Activated CD4-positive, alpha-beta memory T cell treated with anti-CD3 and anti-CD28 coated beads, Interleukin-2, amount 10 ng/mL, durations not matched to agents 7 days and 5 days (primary cell): ENCODE measurements at regions not wholly inside any gene's neighbourhood (a gene's known extent, or its start where the extent isn't known, plus 50 kb on each side); places are given as distances from the start of the nearest gene placed in this dataset.

Experiments used
- CTCF ChIA-PET: fragments of 350-600 bp; sonication (Branson Sonifier 250); formaldehyde crosslinking; loops from one replicate; lab custom pipeline; 2021; ENCODE audit warnings: antibody characterized with exemption, inconsistent platforms; lab: Charles Lee
- POLR2A ChIA-PET: fragments of 350-600 bp; sonication (Branson Sonifier 250); formaldehyde crosslinking; loops from one replicate; lab custom pipeline; 2021; ENCODE audit warnings: antibody characterized with exemption; lab: Charles Lee
- DNase-seq: peaks from one replicate; pipeline ENCODE4 v3.0.0-alpha.2; 2020
- H3K27ac Mint-ChIP-seq: one replicate; pipeline ENCODE4 v1.8.0; 2021; ENCODE audit warnings: mild to moderate bottlenecking, mixed read lengths
- H3K27me3 Mint-ChIP-seq: one replicate; pipeline ENCODE4 v1.8.0; 2021; ENCODE audit warnings: mixed read lengths
- H3K36me3 Mint-ChIP-seq: one replicate; pipeline ENCODE4 v1.8.0; 2021; ENCODE audit warnings: low read depth, mixed read lengths
- H3K4me1 Mint-ChIP-seq: one replicate; pipeline ENCODE4 v1.8.0; 2021; ENCODE audit warnings: mixed read lengths
- H3K4me3 Mint-ChIP-seq: one replicate; pipeline ENCODE4 v1.8.0; 2021; ENCODE audit warnings: mild to moderate bottlenecking, mixed read lengths
- H3K9me3 Mint-ChIP-seq: one replicate; pipeline ENCODE4 v1.8.0; 2021; ENCODE audit warnings: mixed read lengths

DNA sequence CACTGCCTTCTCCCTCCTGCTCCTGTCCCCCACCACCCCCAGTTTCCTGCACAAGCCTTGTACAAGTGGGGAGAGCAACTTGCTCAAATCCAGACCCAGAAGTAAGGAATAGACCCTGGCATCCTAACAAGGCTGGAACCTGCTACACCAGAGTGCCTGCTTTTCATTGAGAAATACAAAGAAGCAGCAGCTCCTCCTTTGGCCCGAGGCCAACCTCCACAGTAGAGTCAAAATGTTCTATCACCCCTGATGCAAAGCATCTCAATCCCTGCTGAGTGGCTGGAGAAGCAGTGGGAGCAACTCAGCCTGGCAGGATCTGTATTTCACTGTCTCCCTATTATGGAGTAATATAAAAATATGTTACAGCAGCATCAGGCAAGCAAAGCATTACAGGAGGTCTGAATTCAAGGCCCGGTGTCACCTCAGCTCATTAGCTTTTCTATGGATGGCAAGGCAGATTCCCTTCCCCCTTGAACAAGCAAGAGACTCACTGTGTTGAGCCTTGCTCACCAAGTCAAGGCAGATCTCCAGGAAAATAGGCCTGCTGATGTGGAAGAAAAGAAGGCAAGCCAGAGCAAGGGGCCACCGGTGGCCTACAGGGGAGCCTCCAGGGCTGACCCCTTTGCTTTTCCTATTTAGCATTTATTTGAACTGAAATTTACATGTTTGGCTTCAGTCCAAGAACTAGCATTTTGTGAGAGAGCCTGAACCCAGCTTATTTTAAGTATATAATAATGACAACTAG is 186.3 kb upstream of the EGLN3 start:
- Mint-ChIP-seq H3K27me3 (peaks cover 3% of the 10 kb centered on the region), H3K27ac (no peak overlapping the region), H3K9me3 (peaks cover 2% of the 10 kb centered on the region), H3K36me3 (no peaks in the 10 kb centered on the region), H3K4me3 (no peak overlapping the region), H3K4me1 (no peaks in the 10 kb centered on the region)
- CTCF ChIA-PET, result no interaction called here
- no peak for DNase-seq
- POLR2A ChIA-PET, result no interaction called here

DNA sequence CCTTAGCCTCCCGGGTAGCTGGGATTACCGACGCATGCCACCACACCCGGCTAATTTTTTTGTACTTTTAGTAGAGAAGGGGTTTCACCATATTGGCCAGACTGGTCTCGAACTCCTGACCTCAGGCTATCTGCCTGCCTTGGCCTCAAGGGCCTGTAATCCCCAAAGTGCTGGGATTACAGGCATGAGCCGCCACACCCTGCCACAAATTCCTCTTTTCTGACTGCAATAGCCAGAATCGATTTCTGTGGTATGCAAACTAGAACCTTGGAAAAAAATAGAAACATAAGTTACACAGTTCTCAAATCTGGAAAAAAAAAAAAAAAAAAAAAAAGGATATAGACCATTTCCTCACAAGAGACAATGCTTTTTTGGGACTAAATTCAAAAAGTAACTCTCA is 184.6 kb upstream of the EGLN3 start:
- no peaks in the 10 kb centered on the region for H3K36me3 Mint-ChIP-seq
- H3K4me3 Mint-ChIP-seq, result no peak overlapping the region
- H3K27ac Mint-ChIP-seq, result no peak overlapping the region
- H3K27me3 Mint-ChIP-seq, result peaks cover 3% of the 10 kb centered on the region
- H3K4me1 Mint-ChIP-seq, result no peaks in the 10 kb centered on the region
- POLR2A ChIA-PET, result no interaction called here
- CTCF ChIA-PET, result no interaction called here
- H3K9me3 Mint-ChIP-seq, result no peaks in the 10 kb centered on the region
- DNase-seq, result no peak

DNA sequence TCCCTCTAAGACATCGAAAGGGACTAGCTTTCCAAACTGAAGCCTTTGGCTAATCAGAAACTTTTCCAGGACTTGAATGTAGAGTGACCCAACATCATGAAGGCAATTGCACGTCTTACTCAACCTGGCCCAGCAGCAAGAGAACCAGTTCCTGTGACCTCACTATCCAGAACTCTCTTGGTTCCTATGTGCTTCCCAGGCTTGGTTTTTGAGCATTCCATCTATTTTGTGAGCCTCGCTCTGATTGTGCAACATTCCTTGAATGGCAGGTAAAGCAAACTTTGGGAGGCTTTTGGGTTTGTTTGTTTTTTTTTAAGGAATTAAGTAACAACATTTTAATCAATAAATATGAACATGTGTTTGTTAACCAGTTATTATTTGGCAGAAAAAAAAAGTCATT is 183.6 kb upstream of the EGLN3 start:
- Mint-ChIP-seq H3K27me3 (peaks cover 3% of the 10 kb centered on the region), H3K4me3 (no peak overlapping the region), H3K4me1 (no peaks in the 10 kb centered on the region), H3K27ac (no peak overlapping the region), H3K9me3 (no peaks in the 10 kb centered on the region), H3K36me3 (no peaks in the 10 kb centered on the region)
- POLR2A ChIA-PET, result no interaction called here
- DNase-seq, result no peak
- CTCF ChIA-PET, result no interaction called here

DNA sequence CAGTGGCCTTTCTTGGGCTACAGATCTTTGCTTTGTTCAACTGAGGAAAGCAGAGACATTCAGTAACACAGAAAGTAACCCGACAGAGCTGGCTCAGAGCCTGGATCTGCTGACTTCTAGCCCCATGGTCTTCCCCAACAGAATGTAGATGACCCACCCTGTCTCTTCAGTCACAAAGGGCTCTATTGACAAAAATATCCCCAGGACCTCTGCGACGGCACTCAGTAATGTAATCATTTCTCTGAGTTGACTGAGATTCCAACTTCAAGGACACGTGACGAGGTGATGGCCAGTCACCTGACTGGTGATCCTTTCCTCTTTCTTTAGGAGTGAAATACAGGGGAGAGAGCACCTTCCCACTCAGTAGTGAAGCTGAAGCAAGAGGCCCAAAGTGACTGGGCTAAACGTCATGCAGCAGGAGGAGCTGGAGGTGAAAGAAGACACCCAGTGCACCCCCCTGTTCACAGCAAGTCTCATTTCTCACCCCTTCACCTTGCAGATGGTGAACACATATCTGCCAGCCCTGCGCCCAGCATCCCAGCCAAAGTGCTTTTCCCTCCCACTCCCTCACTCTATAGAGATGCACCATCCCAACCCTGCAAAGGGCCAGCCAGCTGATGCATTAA is 179.2 kb upstream of the EGLN3 start:
- DNase-seq, result no peak
- H3K4me1 Mint-ChIP-seq, result no peaks in the 10 kb centered on the region
- H3K4me3 Mint-ChIP-seq, result no peak overlapping the region
- H3K27ac Mint-ChIP-seq, result no peak overlapping the region
- peaks cover 3% of the 10 kb centered on the region for H3K27me3 Mint-ChIP-seq
- ChIA-PET POLR2A (no interaction called here), CTCF (no interaction called here)
- no peaks in the 10 kb centered on the region for H3K36me3 Mint-ChIP-seq
- H3K9me3 Mint-ChIP-seq, result no peaks in the 10 kb centered on the region

DNA sequence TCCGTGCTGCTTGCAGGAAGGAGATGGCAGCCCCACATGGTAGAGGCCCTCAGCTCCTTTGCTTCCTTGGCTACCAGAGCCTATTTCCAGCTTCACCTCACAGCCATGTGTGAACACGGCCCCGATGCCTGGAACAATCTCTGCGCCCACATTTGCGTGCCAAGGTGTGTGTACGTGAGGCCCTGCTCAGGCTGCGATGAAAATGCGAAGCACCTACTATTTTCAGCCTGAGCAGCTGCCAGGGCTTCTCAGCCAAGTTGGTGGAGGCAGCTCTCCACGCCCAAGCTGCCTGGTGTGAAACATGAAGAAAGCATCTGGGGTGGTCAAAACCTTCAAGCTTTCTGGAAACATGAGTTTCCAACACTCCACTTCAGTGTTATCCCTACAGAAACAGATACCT is 177.8 kb upstream of the EGLN3 start:
- no peaks in the 10 kb centered on the region for H3K9me3 Mint-ChIP-seq
- peaks cover 4% of the 10 kb centered on the region for H3K27me3 Mint-ChIP-seq
- CTCF ChIA-PET, result interaction anchor here (0.6 kb wide), 1 partner anchor 205 kb away, joined by 4 read pairs; no protein-coding TSS in a partner anchor
- POLR2A ChIA-PET, result no interaction called here
- DNase-seq, result no peak
- no peaks in the 10 kb centered on the region for H3K36me3 Mint-ChIP-seq
- no peak overlapping the region for H3K4me3 Mint-ChIP-seq
- H3K27ac Mint-ChIP-seq, result no peak overlapping the region
- no peaks in the 10 kb centered on the region for H3K4me1 Mint-ChIP-seq

DNA sequence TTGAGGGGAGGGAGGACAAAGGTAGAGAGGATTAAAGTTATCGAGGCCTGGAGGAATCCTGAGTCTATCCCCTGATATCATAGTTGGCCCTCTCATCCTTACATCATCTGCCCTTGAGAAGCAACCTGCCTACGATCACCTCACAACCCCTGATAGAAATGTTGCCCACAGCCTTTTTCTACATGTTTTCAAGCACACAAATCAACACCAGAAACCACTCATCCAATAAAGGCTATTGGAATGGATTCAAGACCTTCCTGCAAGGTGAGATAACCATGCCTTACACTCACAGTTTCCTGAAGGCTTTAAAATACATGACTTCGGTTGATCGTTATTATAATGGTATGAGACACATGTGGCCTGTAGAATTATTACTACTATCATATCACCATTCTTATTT is 175.7 kb upstream of the EGLN3 start:
- DNase-seq, result no peak
- Mint-ChIP-seq H3K4me1 (peaks cover 3% of the 10 kb centered on the region), H3K4me3 (no peak overlapping the region), H3K9me3 (no peaks in the 10 kb centered on the region), H3K36me3 (no peaks in the 10 kb centered on the region), H3K27ac (no peak overlapping the region), H3K27me3 (peaks cover 5% of the 10 kb centered on the region)
- ChIA-PET POLR2A (interaction anchor here (0.6 kb wide), 1 partner anchor 30 kb away, joined by 4 read pairs; no protein-coding TSS in a partner anchor), CTCF (no interaction called here)

DNA sequence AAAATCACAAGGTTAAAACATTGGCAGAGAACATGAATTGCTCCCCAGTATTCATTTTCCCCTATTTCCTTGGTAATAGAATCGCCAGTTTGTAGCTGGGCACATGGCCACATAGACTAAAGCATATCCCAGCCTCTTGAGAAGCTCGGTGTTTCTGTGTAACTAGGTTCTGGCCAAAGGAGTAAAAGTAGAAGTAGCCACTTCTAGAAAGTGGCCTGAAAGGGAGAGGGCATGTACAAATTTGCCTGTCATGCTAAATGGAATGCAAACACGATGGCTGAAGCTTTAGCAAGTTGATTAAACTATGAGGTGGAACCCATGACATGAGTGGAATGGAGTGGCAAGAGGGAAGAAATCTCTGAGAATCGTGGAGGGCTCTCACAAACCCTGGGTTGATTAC is 173.7 kb upstream of the EGLN3 start:
- Mint-ChIP-seq H3K4me1 (peaks cover 5% of the 10 kb centered on the region), H3K27me3 (peaks cover 5% of the 10 kb centered on the region), H3K36me3 (no peaks in the 10 kb centered on the region), H3K9me3 (no peaks in the 10 kb centered on the region), H3K4me3 (no peak overlapping the region), H3K27ac (no peak overlapping the region)
- no peak for DNase-seq
- CTCF ChIA-PET, result no interaction called here
- POLR2A ChIA-PET, result no interaction called here

DNA sequence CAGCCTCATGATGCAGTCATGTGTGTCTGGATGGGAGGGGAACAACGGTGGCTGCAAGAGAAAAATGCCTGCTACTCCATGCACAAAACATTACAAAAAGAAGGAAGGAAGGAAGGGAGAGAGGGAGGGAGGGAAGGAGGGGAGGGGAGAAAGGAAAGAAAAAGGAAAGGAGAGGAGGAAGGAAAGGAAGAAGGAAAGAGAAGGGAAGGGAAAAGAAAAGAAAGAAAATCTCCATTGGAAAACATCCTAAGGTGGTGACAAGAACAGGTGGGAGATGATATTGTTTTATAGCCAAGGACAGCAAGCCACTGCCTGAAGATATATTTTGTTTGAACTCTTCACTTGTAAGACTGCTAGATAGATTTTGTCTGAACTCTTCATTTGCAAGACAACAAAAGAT is 171.8 kb upstream of the EGLN3 start:
- Mint-ChIP-seq H3K4me3 (no peak overlapping the region), H3K36me3 (no peaks in the 10 kb centered on the region), H3K4me1 (peaks cover 5% of the 10 kb centered on the region), H3K27ac (no peak overlapping the region), H3K9me3 (no peaks in the 10 kb centered on the region), H3K27me3 (peaks cover 5% of the 10 kb centered on the region)
- CTCF ChIA-PET, result no interaction called here
- POLR2A ChIA-PET, result no interaction called here
- no peak for DNase-seq

DNA sequence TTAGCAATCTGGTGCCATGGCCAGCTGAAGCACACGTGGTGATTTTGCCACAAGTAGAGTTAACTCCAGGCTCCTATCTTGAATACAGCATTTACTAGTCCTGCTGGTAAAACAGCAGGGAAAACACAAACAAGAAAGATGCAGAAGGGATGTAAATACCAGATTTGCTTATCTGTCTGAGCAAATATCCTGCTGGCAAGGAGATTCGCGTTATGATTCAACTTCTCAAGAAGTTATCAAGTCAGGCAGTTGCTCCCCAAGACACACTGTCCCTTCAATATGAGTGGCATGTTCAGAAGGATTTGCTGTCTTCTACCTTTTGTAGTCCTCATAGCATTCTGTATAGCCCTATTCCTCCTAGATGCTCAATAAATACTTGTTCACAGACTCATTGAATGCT is 171.2 kb upstream of the EGLN3 start:
- Mint-ChIP-seq H3K27ac (no peak overlapping the region), H3K36me3 (no peaks in the 10 kb centered on the region), H3K4me3 (no peak overlapping the region), H3K9me3 (no peaks in the 10 kb centered on the region), H3K27me3 (peaks cover 5% of the 10 kb centered on the region), H3K4me1 (peaks cover 5% of the 10 kb centered on the region)
- CTCF ChIA-PET, result no interaction called here
- DNase-seq, result no peak
- POLR2A ChIA-PET, result no interaction called here

DNA sequence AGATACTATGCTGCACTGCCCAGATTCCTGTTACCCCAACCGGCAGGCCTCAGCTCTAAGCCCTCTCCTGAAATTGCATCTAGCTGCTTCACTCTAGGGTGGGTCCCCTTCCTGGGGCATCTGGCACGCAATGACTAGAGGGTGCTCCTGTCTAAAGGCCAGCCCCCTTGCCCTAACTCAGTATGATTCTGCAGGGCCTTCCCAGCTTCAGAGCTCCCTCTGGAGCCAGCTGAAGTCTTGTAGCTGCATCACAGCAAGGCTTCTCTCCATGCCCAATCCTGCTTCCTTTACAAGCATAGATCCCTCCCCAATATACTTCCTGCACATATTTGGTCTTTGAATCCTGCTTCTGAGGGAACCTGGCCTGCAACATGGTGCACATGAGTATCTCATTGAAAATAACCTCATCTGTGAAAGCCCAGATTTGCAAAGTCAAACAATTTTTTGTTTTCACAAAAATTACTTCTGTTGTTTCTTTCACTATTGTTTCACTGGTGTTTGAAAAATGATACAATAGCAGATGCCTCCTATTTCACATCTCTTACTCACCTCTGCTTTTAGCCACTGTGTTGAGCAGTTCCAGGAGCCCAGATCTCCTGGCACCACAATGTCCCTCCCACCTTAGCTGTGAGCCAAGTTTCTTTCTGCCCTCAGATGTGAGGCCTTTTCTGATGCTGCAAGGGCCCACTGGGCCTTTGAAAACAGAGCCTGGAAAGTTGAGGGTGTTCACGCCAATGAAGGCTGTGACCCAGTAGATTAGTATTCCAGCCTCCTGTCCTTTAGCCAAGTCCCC is 169.5 kb upstream of the EGLN3 start:
- H3K27me3 Mint-ChIP-seq, result peaks cover 13% of the 10 kb centered on the region

DNA sequence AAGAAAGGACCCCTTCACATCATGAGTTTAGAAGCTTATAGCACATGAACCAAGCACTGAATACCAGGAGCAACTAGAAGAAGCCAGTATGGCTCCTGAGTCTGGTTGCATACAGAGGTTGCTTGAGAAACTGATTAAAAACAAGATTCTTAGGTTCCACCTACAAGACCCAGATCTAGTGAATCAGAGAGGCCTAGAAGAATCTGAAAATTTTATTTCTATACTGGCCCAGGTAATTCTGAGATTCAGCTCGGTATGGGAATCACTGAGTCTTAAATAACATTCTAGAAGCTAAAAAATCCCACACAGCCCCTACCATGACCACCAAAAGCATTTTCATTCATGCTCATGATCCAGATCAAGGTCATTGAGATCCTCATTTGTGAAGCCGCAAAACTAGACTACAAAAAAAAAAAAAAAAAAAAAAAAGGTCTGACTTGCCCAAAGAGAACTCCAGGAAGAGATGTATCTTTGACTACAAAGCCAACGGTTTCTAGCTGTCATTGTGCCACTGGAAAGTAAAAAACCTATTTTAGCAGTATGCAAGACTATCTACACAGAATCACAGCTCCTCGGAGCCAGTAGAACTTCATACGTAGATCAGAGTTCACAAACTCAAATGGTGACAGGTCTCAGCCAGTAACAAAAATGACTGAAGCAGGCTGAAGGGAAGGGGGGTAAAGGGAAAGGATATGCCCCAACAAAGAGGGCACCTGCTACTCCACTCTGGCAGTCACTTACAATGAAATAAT is 168.4 kb upstream of the EGLN3 start:
- no peak overlapping the region for H3K27ac Mint-ChIP-seq
- H3K36me3 Mint-ChIP-seq, result no peaks in the 10 kb centered on the region
- ChIA-PET POLR2A (no interaction called here), CTCF (no interaction called here)
- peaks cover 5% of the 10 kb centered on the region for H3K4me1 Mint-ChIP-seq
- no peak overlapping the region for H3K4me3 Mint-ChIP-seq
- H3K9me3 Mint-ChIP-seq, result no peaks in the 10 kb centered on the region
- peaks cover 16% of the 10 kb centered on the region for H3K27me3 Mint-ChIP-seq
- no peak for DNase-seq

More for the DNA sequence above, 169.5 kb upstream of the EGLN3 start:
- no peak overlapping the region for H3K4me3 Mint-ChIP-seq
- H3K27ac Mint-ChIP-seq, result no peak overlapping the region
- no peak for DNase-seq
- no peaks in the 10 kb centered on the region for H3K36me3 Mint-ChIP-seq
- H3K4me1 Mint-ChIP-seq, result peaks cover 5% of the 10 kb centered on the region
- POLR2A ChIA-PET, result no interaction called here
- H3K9me3 Mint-ChIP-seq, result no peaks in the 10 kb centered on the region
- CTCF ChIA-PET, result no interaction called here

DNA sequence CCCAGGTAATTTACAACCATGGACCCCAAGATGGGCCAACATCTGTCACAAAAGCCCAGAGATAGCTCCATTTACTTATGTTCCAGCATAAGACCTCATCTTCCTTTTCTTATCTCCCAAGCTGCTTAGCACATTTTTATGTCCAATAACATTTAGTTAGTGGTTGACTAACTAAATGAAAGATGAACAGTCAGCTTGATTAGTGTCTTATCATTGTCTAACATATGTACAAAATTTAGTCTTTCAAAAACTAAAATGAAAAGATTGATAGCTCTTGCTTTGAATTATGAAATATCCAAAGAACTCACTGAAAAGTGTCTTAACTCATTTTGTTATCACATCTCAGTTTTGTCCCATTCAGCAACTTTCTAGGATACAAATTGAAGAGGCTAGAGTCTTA is 163.1 kb upstream of the EGLN3 start:
- ChIA-PET POLR2A (no interaction called here), CTCF (no interaction called here)
- H3K27me3 Mint-ChIP-seq, result peaks cover 16% of the 10 kb centered on the region
- H3K4me3 Mint-ChIP-seq, result no peak overlapping the region
- no peaks in the 10 kb centered on the region for H3K36me3 Mint-ChIP-seq
- H3K27ac Mint-ChIP-seq, result no peak overlapping the region
- DNase-seq, result no peak
- H3K4me1 Mint-ChIP-seq, result no peaks in the 10 kb centered on the region
- H3K9me3 Mint-ChIP-seq, result no peaks in the 10 kb centered on the region

DNA sequence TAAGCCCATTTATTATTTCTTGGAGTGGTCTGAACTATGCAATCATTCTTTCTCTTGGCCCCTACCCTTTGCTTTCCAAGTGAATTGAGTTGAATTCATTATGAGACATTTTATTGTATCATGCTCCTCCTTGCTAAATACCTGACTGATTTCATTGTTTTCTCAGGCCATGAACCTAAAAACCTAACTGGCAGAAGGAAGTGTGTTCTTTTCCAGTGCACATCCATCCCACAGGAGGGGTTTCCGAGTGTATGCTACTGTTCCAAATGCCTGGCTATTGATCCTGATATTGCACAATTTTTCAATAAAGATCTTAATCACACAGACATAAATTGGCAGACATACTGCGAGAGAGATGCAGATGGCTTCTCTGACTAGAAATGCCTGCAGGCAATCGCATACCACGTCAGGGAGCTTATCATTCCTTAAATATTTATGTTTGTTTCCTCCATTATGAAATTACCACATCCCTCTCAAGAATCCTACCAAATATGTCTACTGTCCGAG is 162.2 kb upstream of the EGLN3 start:
- Mint-ChIP-seq H3K4me3 (no peak overlapping the region), H3K27me3 (peaks cover 16% of the 10 kb centered on the region), H3K9me3 (no peaks in the 10 kb centered on the region), H3K27ac (no peak overlapping the region), H3K4me1 (no peaks in the 10 kb centered on the region), H3K36me3 (no peaks in the 10 kb centered on the region)
- CTCF ChIA-PET, result interaction anchor here (0.9 kb wide), 1 partner anchor 210 kb away, joined by 3 read pairs; no protein-coding TSS in a partner anchor
- no peak for DNase-seq
- POLR2A ChIA-PET, result no interaction called here
